ENCODE measurements at regions not wholly inside any gene's neighbourhood (a gene's known extent, or its start where the extent isn't known, plus 50 kb on each side); places are given as distances from the start of the nearest gene placed in this dataset.

GRCh38 chr7:51783241-51783640, 466.6 kb upstream of the COBL start:
- Mint-ChIP-seq H3K27me3 (ENCODE audit: low read depth) (no peaks in the 10 kb centered on the region), H3K9me3 (peaks cover 22% of the 10 kb centered on the region), H3K4me1 (ENCODE audit: low read depth) (no peaks in the 10 kb centered on the region), H3K36me3 (ENCODE audit: low read depth) (no peaks in the 10 kb centered on the region), H3K4me3 (no peak overlapping the region), H3K27ac (no peak overlapping the region)

GRCh38 chr7:51778121-51778520, 461.5 kb upstream of the COBL start:
- Mint-ChIP-seq H3K36me3 (ENCODE audit: low read depth) (no peaks in the 10 kb centered on the region), H3K27me3 (ENCODE audit: low read depth) (no peaks in the 10 kb centered on the region), H3K27ac (no peak overlapping the region), H3K4me1 (ENCODE audit: low read depth) (no peaks in the 10 kb centered on the region), H3K4me3 (no peak overlapping the region), H3K9me3 (peaks cover 12% of the 10 kb centered on the region)

DNA sequence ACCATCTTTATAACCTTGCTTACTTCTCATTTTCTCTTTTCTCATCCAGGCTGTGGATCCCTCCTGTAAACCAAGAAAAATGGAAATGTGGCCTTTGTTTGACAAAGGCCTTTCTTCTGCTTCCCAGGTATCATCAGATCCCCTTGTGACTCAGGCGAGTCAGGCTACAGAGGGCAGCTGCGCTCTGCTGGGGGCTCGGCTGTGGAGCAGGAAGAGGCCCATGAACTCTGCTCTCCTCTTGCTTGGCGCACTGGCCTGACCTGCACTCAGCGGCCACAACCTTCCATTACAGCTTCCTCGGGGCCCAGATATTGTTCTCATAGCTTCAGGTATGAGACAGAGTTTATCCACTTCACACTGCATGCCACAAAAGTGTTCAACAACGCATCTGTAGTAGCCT, 457.6 kb upstream of the COBL start:
- Mint-ChIP-seq H3K9me3 (no peaks in the 10 kb centered on the region), H3K27me3 (ENCODE audit: low read depth) (no peaks in the 10 kb centered on the region), H3K4me3 (no peak overlapping the region), H3K4me1 (ENCODE audit: low read depth) (no peaks in the 10 kb centered on the region), H3K27ac (no peak overlapping the region), H3K36me3 (ENCODE audit: low read depth) (no peaks in the 10 kb centered on the region)

GRCh38 chr7:51772190-51772589, 455.6 kb upstream of the COBL start:
- H3K4me3 Mint-ChIP-seq = no peak overlapping the region
- no peaks in the 10 kb centered on the region for H3K9me3 Mint-ChIP-seq
- H3K4me1 Mint-ChIP-seq (ENCODE audit: low read depth) = no peaks in the 10 kb centered on the region
- no peak overlapping the region for H3K27ac Mint-ChIP-seq
- no peaks in the 10 kb centered on the region for H3K27me3 Mint-ChIP-seq (ENCODE audit: low read depth)
- no peaks in the 10 kb centered on the region for H3K36me3 Mint-ChIP-seq (ENCODE audit: low read depth)

DNA sequence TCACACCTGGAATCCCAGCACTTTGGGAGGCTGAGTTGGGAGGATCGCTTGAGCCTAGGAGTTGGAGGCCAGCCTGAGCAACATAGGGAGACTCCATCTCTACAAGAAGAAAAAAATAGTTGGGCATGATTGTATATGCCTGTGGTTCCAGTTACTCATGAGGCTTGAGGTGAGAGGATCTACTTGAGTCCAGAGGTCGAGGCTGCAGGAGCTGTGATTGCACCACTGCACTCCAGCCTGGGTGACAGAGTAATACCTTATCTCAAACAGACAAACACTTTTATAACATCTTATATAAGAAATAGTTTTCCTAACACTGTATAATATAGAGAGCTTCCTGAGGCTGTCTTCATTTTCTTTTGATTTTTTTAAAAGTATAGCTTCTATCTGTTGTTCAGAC, 448.4 kb upstream of the COBL start:
- H3K27me3 Mint-ChIP-seq (ENCODE audit: low read depth) = no peaks in the 10 kb centered on the region
- H3K27ac Mint-ChIP-seq = no peak overlapping the region
- H3K9me3 Mint-ChIP-seq = peaks cover 11% of the 10 kb centered on the region
- H3K4me1 Mint-ChIP-seq (ENCODE audit: low read depth) = no peaks in the 10 kb centered on the region
- no peak overlapping the region for H3K4me3 Mint-ChIP-seq
- H3K36me3 Mint-ChIP-seq (ENCODE audit: low read depth) = no peaks in the 10 kb centered on the region

DNA sequence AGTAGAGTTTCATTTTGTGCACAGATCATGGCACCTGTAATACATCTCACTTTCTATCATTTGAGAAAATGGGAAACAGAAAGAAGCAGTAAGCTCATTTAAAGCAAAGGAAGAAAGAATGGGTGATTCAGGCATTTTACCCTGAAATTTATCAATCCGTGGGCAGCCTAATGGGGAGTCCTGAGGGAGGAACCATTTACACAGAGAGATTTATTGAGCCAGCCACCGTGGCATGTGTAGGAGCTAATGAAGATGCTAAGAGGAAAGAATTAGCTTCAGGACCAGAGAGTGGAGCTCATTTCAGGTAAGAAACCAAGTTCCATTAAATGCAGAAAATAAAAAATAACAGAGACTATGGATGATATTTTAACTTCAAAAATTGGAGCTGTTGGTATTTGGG, 443.4 kb upstream of the COBL start:
- H3K4me1 Mint-ChIP-seq (ENCODE audit: low read depth) = no peaks in the 10 kb centered on the region
- no peaks in the 10 kb centered on the region for H3K27me3 Mint-ChIP-seq (ENCODE audit: low read depth)
- H3K4me3 Mint-ChIP-seq = no peak overlapping the region
- H3K36me3 Mint-ChIP-seq (ENCODE audit: low read depth) = no peaks in the 10 kb centered on the region
- no peak overlapping the region for H3K27ac Mint-ChIP-seq
- peaks cover 10% of the 10 kb centered on the region for H3K9me3 Mint-ChIP-seq

DNA sequence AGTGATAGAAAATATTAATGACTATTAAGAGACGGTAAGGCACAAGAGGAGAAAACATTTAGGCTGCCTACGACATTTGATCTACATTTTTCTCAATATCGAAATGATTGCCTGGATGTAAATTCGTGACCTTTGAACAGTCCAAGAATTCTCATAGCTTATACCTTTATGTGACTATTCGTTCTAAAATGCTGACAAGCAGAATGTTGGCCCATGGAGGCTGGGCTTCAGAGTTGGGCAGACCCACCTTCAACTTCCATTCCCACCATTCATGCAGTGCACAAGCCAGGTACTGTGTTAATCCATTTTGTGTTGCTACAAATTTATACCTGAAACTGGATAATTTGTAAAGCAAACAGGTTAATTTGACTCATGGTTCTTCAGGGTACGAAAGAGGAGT, 441.4 kb upstream of the COBL start:
- Mint-ChIP-seq H3K27ac (no peak overlapping the region), H3K9me3 (peaks cover 5% of the 10 kb centered on the region), H3K4me1 (ENCODE audit: low read depth) (no peaks in the 10 kb centered on the region), H3K4me3 (no peak overlapping the region), H3K27me3 (ENCODE audit: low read depth) (no peaks in the 10 kb centered on the region), H3K36me3 (ENCODE audit: low read depth) (no peaks in the 10 kb centered on the region)

- H3K36me3 Mint-ChIP-seq (ENCODE audit: low read depth) = no peaks in the 10 kb centered on the region
- no peak overlapping the region for H3K4me3 Mint-ChIP-seq
- H3K27ac Mint-ChIP-seq = no peak overlapping the region
- H3K27me3 Mint-ChIP-seq (ENCODE audit: low read depth) = no peaks in the 10 kb centered on the region
- H3K4me1 Mint-ChIP-seq (ENCODE audit: low read depth) = no peaks in the 10 kb centered on the region
- peaks cover 17% of the 10 kb centered on the region for H3K9me3 Mint-ChIP-seq
Observed at GRCh38 chr7:51732951-51733350, 416.3 kb upstream of the COBL start.

DNA sequence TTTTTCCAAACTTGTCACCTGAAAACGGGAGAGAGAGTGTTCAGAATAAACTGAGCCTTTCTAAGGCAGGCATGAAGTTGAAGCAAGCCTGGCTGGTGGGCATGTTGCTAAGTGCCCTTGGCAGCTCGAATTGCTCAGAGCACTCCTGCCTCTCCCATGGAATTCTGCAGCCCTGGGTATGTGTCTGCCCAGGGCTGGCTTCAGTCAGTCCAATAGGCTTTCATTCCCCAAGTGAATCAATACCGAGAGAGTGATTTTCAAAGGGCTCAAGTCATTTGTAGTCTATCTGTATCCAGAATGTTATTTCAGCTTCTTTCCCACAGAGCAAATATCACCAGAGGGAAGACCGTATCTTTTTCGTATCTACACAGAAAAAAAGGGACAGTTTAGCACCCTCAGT, 415.5 kb upstream of the COBL start:
- Mint-ChIP-seq H3K9me3 (peaks cover 10% of the 10 kb centered on the region), H3K27me3 (ENCODE audit: low read depth) (no peaks in the 10 kb centered on the region), H3K36me3 (ENCODE audit: low read depth) (no peaks in the 10 kb centered on the region), H3K4me1 (ENCODE audit: low read depth) (no peaks in the 10 kb centered on the region), H3K4me3 (no peak overlapping the region), H3K27ac (no peak overlapping the region)

- no peaks in the 10 kb centered on the region for H3K36me3 Mint-ChIP-seq (ENCODE audit: low read depth)
- H3K27ac Mint-ChIP-seq = no peak overlapping the region
- H3K27me3 Mint-ChIP-seq (ENCODE audit: low read depth) = no peaks in the 10 kb centered on the region
- no peaks in the 10 kb centered on the region for H3K4me1 Mint-ChIP-seq (ENCODE audit: low read depth)
- H3K9me3 Mint-ChIP-seq = peaks cover 10% of the 10 kb centered on the region
- H3K4me3 Mint-ChIP-seq = no peak overlapping the region
Observed at GRCh38 chr7:51731075-51731474, 414.5 kb upstream of the COBL start.

- H3K27ac Mint-ChIP-seq = no peak overlapping the region
- H3K9me3 Mint-ChIP-seq = peaks cover 30% of the 10 kb centered on the region
- no peak overlapping the region for H3K4me3 Mint-ChIP-seq
- H3K4me1 Mint-ChIP-seq (ENCODE audit: low read depth) = no peaks in the 10 kb centered on the region
- no peaks in the 10 kb centered on the region for H3K27me3 Mint-ChIP-seq (ENCODE audit: low read depth)
- H3K36me3 Mint-ChIP-seq (ENCODE audit: low read depth) = no peaks in the 10 kb centered on the region
Observed at GRCh38 chr7:51727441-51727840, 410.8 kb upstream of the COBL start.

GRCh38 chr7:51706851-51707250, 390.2 kb upstream of the COBL start:
- no peaks in the 10 kb centered on the region for H3K27me3 Mint-ChIP-seq (ENCODE audit: low read depth)

GRCh38 chr7:51705701-51706100, 389.1 kb upstream of the COBL start:
- Mint-ChIP-seq H3K27me3 (ENCODE audit: low read depth) (no peaks in the 10 kb centered on the region), H3K4me3 (no peak overlapping the region), H3K36me3 (ENCODE audit: low read depth) (no peaks in the 10 kb centered on the region), H3K4me1 (ENCODE audit: low read depth) (no peaks in the 10 kb centered on the region), H3K9me3 (peaks cover 26% of the 10 kb centered on the region), H3K27ac (no peak overlapping the region)

More at GRCh38 chr7:51706851-51707250, 390.2 kb upstream of the COBL start:
- Mint-ChIP-seq H3K27ac (no peak overlapping the region), H3K9me3 (peaks cover 17% of the 10 kb centered on the region), H3K36me3 (ENCODE audit: low read depth) (no peaks in the 10 kb centered on the region), H3K4me3 (no peak overlapping the region), H3K4me1 (ENCODE audit: low read depth) (no peaks in the 10 kb centered on the region)

DNA sequence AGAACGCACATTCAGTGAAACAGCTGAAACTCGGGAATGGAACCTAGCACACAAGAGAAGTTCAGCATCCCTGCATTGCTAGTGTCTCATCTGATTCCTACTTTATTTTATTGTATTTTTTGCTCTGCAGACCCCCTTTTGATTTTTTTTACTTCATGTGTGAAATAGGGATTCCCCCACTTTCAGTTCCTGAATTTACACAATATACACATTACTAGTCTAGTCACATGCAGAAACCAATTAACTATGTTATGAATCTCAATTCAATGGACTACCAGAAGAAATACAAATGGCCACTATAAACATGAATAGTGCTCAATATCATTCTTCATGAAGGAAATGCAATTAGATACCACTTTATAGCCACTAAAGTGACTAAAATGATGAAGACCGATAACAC, 386.1 kb upstream of the COBL start:
- no peak overlapping the region for H3K4me3 Mint-ChIP-seq
- no peaks in the 10 kb centered on the region for H3K4me1 Mint-ChIP-seq (ENCODE audit: low read depth)
- no peak overlapping the region for H3K27ac Mint-ChIP-seq
- no peaks in the 10 kb centered on the region for H3K27me3 Mint-ChIP-seq (ENCODE audit: low read depth)
- peaks cover 29% of the 10 kb centered on the region for H3K9me3 Mint-ChIP-seq
- no peaks in the 10 kb centered on the region for H3K36me3 Mint-ChIP-seq (ENCODE audit: low read depth)

GRCh38 chr7:51701935-51702334, 385.3 kb upstream of the COBL start:
- Mint-ChIP-seq H3K4me1 (ENCODE audit: low read depth) (no peaks in the 10 kb centered on the region), H3K36me3 (ENCODE audit: low read depth) (no peaks in the 10 kb centered on the region), H3K4me3 (no peak overlapping the region), H3K27ac (no peak overlapping the region), H3K9me3 (peaks cover 26% of the 10 kb centered on the region), H3K27me3 (ENCODE audit: low read depth) (no peaks in the 10 kb centered on the region)

- H3K4me3 Mint-ChIP-seq = no peak overlapping the region
Observed at GRCh38 chr7:51700593-51701215, 384.1 kb upstream of the COBL start.

More at GRCh38 chr7:51700593-51701215, 384.1 kb upstream of the COBL start:
- no peak overlapping the region for H3K27ac Mint-ChIP-seq
- no peaks in the 10 kb centered on the region for H3K27me3 Mint-ChIP-seq (ENCODE audit: low read depth)
- no peaks in the 10 kb centered on the region for H3K36me3 Mint-ChIP-seq (ENCODE audit: low read depth)
- no peaks in the 10 kb centered on the region for H3K4me1 Mint-ChIP-seq (ENCODE audit: low read depth)
- H3K9me3 Mint-ChIP-seq = peaks cover 23% of the 10 kb centered on the region

Measured in T-helper 1 cell treated with Interleukin-12 subunit alpha and Interleukin-12 subunit beta and Interleukin-4 antibody, amounts not matched to agents 30 μg/mL and 1 μg/mL, for 36 hours (primary cell).